ENCODE measurements at regions not wholly inside any gene's neighbourhood (a gene's known extent, or its start where the extent isn't known, plus 50 kb on each side); places are given as distances from the start of the nearest gene placed in this dataset.

- TF ChIP-seq GATA3 (IDR thresholded peaks at IDR 0.05; ENCODE audit: low read depth, low read length) (no peak), GATA2 (IDR thresholded peaks at IDR 0.05; ENCODE audit: low read depth, low read length) (no peak)
Measured at GRCh38 chr7:42722716-42723115, 189.2 kb downstream of the C7orf25 start.

DNA sequence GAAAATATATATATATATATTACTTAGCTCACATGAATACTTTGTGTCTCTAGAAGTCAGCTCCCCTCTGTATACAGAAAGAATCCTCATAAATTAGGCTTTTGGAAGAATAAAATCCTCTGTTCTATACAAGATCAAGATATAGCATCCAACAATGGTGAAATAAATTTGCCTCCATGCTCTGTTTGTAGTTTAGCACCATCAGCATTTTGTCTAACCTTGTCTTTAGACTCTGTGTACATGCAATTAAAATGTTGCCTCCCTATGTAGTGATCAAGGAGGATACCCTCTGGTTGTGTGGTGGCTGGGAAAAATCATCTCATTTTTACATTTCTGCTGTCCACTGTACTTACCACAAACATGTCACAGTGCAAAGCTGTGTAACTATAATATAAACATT is 189.7 kb downstream of the C7orf25 start:
- TF ChIP-seq GATA3 (IDR thresholded peaks at IDR 0.05; ENCODE audit: low read depth, low read length) (no peak), GATA2 (IDR thresholded peaks at IDR 0.05; ENCODE audit: low read depth, low read length) (no peak)

- TF ChIP-seq GATA3 (IDR thresholded peaks at IDR 0.05; ENCODE audit: low read depth, low read length) = no peak
- no peak for TF ChIP-seq GATA2 (IDR thresholded peaks at IDR 0.05; ENCODE audit: low read depth, low read length)
Measured at GRCh38 chr7:42720991-42721796, 190.7 kb downstream of the C7orf25 start.

DNA sequence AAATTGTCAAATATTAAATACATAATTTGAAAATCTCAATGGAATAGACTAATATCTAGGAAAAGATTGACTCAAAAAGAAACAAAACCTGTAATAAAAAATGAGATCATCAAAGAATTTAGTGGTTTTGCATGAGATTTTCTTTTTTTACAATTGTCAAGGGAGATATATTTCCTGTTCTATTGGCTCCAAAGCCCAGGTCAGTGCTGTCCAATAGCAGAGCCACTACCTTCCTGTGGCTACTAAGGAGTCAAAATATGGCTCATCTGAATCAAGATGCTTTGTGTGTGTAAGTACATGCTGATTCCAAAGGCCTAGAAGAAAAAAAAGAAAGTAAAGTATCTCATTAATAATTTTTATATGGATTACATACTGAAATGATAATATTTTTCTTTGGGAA is 191.9 kb downstream of the C7orf25 start:
- TF ChIP-seq GATA2 (IDR thresholded peaks at IDR 0.05; ENCODE audit: low read depth, low read length) (no peak), GATA3 (IDR thresholded peaks at IDR 0.05; ENCODE audit: low read depth, low read length) (no peak)

- no peak for TF ChIP-seq GATA2 (IDR thresholded peaks at IDR 0.05; ENCODE audit: low read depth, low read length)
- no peak for TF ChIP-seq GATA3 (IDR thresholded peaks at IDR 0.05; ENCODE audit: low read depth, low read length)
Measured at GRCh38 chr7:42714356-42714755, 197.5 kb downstream of the C7orf25 start.

DNA sequence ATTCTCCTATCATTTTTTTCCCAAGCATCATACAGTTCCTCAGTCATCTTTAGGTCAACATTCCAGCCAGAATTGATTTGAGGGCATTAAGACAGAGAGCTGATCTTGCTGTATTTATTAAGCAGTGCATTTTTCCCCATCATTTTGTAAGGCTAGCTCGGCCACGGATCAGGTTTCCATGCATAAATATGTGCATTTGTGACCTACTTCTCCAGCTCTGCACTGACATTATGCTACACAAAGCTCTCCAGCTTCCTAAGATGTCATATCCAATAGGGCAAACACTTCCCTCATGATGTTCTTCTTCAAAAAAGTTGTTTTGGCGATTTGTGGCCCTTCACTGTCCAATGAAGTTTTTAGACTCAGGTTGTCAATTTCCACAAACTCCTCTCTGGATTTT is 202.6 kb downstream of the C7orf25 start:
- TF ChIP-seq GATA3 (IDR thresholded peaks at IDR 0.05; ENCODE audit: low read depth, low read length) (no peak), GATA2 (IDR thresholded peaks at IDR 0.05; ENCODE audit: low read depth, low read length) (no peak)

GRCh38 chr7:42704710-42705109 is 207.2 kb downstream of the C7orf25 start:
- no peak for TF ChIP-seq GATA2 (IDR thresholded peaks at IDR 0.05; ENCODE audit: low read depth, low read length)
- TF ChIP-seq GATA3 (IDR thresholded peaks at IDR 0.05; ENCODE audit: low read depth, low read length) = no peak

DNA sequence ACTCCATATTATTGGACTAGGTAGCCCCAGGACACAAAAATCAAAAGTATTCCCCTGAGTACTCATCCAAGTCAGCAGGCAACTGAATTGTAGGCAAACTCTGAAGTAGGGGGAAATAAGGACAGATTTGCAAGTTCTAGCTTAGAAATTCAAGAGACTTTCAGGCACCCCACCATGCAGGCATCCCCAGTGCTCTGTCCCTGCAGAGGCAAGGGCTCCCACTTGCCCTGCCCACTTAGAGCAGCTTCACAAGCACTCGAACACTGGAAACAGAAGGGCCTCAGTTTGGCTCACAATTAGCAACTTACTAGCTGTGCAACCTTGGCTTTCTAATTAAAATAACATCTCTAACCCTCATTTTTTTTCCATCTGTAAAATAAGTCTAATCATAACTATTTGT is 209.2 kb downstream of the C7orf25 start:
- TF ChIP-seq GATA3 (IDR thresholded peaks at IDR 0.05; ENCODE audit: low read depth, low read length) = no peak

GRCh38 chr7:42700406-42701327 is 211.2 kb downstream of the C7orf25 start:
- TF ChIP-seq GATA2 (IDR thresholded peaks at IDR 0.05; ENCODE audit: low read depth, low read length) (no peak), GATA3 (IDR thresholded peaks at IDR 0.05; ENCODE audit: low read depth, low read length) (no peak)

GRCh38 chr7:42699380-42700178 is 212.3 kb downstream of the C7orf25 start:
- TF ChIP-seq GATA3 (IDR thresholded peaks at IDR 0.05; ENCODE audit: low read depth, low read length) (no peak), GATA2 (IDR thresholded peaks at IDR 0.05; ENCODE audit: low read depth, low read length) (no peak)

DNA sequence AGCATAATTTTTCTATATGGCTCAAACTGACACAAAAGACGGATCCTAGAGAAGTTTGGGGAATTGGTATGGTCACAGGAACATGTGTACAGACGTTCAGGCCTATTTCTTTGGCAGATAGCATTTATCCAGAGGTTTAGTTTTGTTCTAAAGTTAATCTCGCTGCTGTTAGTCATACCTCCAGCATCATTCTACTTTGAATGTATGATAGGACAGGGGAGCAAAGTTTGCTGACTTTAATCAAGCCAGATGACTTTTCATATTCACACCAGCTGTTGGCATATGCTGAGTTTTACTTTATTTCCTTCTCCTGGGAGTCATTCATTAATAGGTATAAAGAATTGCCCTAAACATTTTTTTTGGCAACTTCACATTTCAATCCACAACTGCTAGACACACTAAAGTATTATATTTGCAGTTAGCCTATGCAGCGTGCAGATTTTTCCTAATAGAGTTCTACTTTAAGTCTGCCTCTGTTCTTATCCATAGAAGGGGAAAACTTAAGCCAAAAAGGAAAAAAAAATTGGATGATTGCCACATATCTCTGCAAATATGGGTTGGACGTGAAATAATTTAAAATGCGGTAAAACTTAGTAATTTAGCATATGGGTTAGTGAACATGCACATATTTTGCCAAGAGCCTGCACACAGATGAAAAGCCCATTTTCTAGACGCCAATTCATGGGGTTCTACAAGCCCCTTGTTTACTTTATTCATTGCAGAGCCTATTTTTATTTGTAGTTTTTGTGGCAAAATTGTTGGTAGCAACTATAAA is 213.1 kb downstream of the C7orf25 start:
- no peak for TF ChIP-seq GATA3 (IDR thresholded peaks at IDR 0.05; ENCODE audit: low read depth, low read length)
- TF ChIP-seq GATA2 (IDR thresholded peaks at IDR 0.05; ENCODE audit: low read depth, low read length) = no peak

DNA sequence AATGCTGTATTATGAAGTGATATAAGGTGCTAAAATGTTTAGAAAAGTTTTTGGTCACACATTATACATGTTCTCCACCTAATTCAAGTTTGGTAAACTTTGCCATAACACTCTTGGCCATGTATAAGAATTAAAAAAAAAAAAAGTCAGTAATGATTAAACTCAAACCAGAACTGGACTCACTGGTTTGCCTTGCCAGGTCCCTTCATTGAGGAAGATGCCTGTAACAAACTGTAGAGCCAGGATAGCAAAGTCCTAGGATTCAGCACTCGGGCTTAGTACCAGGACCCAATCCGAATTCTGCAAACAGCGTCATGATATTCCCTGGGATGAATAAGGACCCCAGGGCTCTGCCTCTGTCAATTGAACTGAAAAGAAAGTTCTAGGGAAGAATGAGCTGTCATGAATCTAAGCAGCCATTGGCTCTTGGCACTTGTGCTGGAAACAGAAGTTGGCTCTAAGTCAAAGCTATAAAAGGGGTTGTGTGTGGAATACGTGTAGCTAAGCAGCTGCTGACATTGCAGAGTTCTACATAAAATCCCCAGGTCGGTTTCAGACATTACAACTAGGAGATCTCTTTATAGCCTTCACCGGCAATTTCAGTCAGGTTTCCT is 216.9 kb downstream of the C7orf25 start:
- TF ChIP-seq GATA2 (IDR thresholded peaks at IDR 0.05; ENCODE audit: low read depth, low read length) (no peak), GATA3 (IDR thresholded peaks at IDR 0.05; ENCODE audit: low read depth, low read length) (no peak)

DNA sequence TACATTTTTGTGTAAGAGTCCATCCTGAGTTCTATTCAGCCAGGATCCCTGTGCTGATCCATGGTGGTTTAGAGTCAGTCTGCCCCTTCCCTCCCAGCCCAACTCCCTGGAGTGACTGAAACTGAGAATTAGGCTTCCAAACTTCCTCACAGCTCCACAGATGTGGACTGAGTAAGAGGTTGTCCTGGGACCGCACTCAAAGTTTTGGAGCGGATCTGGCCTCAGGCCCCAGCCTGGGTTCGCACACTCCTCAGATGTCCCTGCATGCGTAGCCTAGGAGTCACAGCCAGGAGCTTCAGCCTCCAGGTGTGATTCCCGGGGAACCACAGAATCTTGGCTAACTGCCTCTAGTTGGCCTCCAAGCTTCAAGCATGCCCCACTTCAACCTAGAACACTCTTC is 218.1 kb downstream of the C7orf25 start:
- no peak for TF ChIP-seq GATA2 (IDR thresholded peaks at IDR 0.05; ENCODE audit: low read depth, low read length)
- no peak for TF ChIP-seq GATA3 (IDR thresholded peaks at IDR 0.05; ENCODE audit: low read depth, low read length)

All from SH-SY5Y (cell line).